HL-60 (cell line): ENCODE measurements at regions not wholly inside any gene's neighbourhood (a gene's known extent, or its start where the extent isn't known, plus 50 kb on each side); places are given as distances from the start of the nearest gene placed in this dataset.

Source experiments
- DNase-seq, 2 experiments: peaks; one replicate each; pipeline ENCODE4 v3.0.0-alpha.2; 2010 to 2020; ENCODE audit warnings: low read depth in 1 of 2, low spot score in 1 of 2
- H3K27ac ChIP-seq: fragments of 250-450 bp; sonication (Bioruptor Pico); replicated peaks from 2 replicates; pipeline ENCODE4 v1.5.1; 2020; ENCODE audit warnings: mild to moderate bottlenecking, moderate library complexity
- H3K27me3 ChIP-seq: fragments of 250-450 bp; sonication (Bioruptor Pico); 2 replicates; pipeline ENCODE4 v1.5.1; 2021; ENCODE audit warnings: mild to moderate bottlenecking, moderate library complexity; ENCODE audit not compliant: insufficient read depth, poor library complexity, severe bottlenecking
- H3K4me3 ChIP-seq: replicated peaks from 2 replicates; pipeline ENCODE4 v1.5.1; 2011; ENCODE audit warnings: mild to moderate bottlenecking, control low read depth, low read length; ENCODE audit not compliant: insufficient read depth
- GABPA ChIP-seq: IDR thresholded peaks from 2 replicates; pipeline ENCODE4 v1.6.1; 2012; ENCODE audit warnings: low read depth
- POLR2AphosphoS5 ChIP-seq: IDR thresholded peaks from 2 replicates; pipeline ENCODE4 v1.6.1; 2012; ENCODE audit warnings: low read depth
- SPI1 ChIP-seq: IDR thresholded peaks from 2 replicates; pipeline ENCODE4 v1.6.1; 2012; ENCODE audit warnings: low read depth, mild to moderate bottlenecking, borderline replicate concordance
- TF ChIP-seq, protein P1 (sequence below): IDR thresholded peaks from one replicate; pipeline ENCODE4 v1.5.1; 2011; ENCODE audit warnings: low read length, control low read depth, inconsistent platforms; ENCODE audit not compliant: insufficient read depth
- TF ChIP-seq, protein P2 (sequence below): IDR thresholded peaks from 2 replicates; pipeline ENCODE4 v1.6.1; 2012; ENCODE audit warnings: low read depth; ENCODE audit not compliant: insufficient replicate concordance

DNA sequence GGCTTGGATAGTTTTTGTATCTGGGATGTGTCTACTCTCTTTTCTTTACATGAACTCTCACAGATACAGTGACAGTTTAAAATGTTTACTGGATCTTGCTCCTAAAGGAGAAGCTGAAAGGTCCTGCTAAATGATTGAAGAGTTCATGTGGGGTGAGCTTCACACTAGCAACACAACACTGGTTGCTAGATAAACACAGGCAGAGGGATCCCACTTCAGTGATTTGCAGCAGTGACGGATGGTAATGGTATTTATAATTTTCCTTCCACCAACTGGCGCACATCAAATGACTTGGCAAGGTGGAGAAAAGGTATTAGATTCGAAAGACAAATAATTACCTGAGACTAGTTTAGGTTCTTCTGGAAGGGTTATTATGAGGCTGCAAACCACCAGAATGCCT, 270.2 kb downstream of the TBX15 start:
- H3K27me3 ChIP-seq = no peaks in the 10 kb centered on the region
- H3K4me3 ChIP-seq = no peak overlapping the region
- H3K27ac ChIP-seq = no peak overlapping the region
- TF ChIP-seq POLR2AphosphoS5 = no peak
- TF ChIP-seq SPI1 = no peak
- TF ChIP-seq GABPA = no peak
- TF ChIP-seq, protein P1, sequence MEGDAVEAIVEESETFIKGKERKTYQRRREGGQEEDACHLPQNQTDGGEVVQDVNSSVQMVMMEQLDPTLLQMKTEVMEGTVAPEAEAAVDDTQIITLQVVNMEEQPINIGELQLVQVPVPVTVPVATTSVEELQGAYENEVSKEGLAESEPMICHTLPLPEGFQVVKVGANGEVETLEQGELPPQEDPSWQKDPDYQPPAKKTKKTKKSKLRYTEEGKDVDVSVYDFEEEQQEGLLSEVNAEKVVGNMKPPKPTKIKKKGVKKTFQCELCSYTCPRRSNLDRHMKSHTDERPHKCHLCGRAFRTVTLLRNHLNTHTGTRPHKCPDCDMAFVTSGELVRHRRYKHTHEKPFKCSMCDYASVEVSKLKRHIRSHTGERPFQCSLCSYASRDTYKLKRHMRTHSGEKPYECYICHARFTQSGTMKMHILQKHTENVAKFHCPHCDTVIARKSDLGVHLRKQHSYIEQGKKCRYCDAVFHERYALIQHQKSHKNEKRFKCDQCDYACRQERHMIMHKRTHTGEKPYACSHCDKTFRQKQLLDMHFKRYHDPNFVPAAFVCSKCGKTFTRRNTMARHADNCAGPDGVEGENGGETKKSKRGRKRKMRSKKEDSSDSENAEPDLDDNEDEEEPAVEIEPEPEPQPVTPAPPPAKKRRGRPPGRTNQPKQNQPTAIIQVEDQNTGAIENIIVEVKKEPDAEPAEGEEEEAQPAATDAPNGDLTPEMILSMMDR = no peak
- TF ChIP-seq, protein P2, sequence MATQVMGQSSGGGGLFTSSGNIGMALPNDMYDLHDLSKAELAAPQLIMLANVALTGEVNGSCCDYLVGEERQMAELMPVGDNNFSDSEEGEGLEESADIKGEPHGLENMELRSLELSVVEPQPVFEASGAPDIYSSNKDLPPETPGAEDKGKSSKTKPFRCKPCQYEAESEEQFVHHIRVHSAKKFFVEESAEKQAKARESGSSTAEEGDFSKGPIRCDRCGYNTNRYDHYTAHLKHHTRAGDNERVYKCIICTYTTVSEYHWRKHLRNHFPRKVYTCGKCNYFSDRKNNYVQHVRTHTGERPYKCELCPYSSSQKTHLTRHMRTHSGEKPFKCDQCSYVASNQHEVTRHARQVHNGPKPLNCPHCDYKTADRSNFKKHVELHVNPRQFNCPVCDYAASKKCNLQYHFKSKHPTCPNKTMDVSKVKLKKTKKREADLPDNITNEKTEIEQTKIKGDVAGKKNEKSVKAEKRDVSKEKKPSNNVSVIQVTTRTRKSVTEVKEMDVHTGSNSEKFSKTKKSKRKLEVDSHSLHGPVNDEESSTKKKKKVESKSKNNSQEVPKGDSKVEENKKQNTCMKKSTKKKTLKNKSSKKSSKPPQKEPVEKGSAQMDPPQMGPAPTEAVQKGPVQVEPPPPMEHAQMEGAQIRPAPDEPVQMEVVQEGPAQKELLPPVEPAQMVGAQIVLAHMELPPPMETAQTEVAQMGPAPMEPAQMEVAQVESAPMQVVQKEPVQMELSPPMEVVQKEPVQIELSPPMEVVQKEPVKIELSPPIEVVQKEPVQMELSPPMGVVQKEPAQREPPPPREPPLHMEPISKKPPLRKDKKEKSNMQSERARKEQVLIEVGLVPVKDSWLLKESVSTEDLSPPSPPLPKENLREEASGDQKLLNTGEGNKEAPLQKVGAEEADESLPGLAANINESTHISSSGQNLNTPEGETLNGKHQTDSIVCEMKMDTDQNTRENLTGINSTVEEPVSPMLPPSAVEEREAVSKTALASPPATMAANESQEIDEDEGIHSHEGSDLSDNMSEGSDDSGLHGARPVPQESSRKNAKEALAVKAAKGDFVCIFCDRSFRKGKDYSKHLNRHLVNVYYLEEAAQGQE = no peak
- DNase-seq = no peak

DNA sequence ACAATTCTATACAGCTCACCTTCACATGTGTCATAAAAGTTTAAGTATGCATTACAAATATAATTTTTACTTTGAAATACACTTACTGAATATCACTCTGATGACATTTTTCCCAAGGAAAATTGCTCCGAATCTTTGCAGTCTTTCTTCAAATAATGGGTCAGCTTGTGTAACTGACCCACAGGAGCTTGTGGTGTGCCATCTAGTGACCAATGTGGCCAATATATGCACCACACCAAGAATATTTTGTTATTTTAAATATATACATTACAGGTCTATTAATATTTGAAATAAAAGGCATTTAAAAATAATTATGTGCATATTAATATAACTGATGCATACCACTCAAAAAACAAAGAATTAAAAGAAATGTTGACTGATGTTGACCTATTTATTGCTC, 271.4 kb downstream of the TBX15 start:
- no peak for DNase-seq
- Histone ChIP-seq H3K4me3 (no peak overlapping the region), H3K27me3 (no peaks in the 10 kb centered on the region), H3K27ac (no peak overlapping the region)
- TF ChIP-seq GABPA = no peak
- no peak for TF ChIP-seq POLR2AphosphoS5
- no peak for TF ChIP-seq SPI1
- TF ChIP-seq, protein P1 = no peak
- TF ChIP-seq, protein P2 = no peak

DNA sequence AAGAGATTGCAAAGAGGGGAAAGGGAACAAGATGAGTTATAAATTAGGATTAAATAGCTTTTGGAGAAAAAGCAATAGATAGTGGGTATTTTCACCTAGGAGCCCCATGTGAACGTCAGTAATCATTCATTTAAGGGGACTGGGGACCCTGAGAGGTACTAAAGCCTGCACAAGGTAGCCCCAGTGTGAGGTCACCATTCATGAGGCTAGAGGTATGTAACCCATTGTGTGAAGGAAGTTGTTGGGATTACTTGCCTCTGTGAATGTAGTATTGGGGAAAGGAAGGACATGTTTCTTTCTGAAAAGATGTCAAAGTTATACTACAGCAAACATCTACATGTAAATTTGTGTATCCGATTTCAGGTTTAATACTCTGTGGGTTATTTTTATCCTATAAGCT, 276.8 kb downstream of the TBX15 start:
- Histone ChIP-seq H3K4me3 (no peak overlapping the region), H3K27me3 (no peaks in the 10 kb centered on the region), H3K27ac (no peak overlapping the region)
- TF ChIP-seq, protein P1 = no peak
- TF ChIP-seq POLR2AphosphoS5 (no peak), GABPA (no peak), SPI1 (no peak)
- TF ChIP-seq, protein P2 = no peak
- DNase-seq = no peak
